GM10248 (cell line): ENCODE measurements at regions not wholly inside any gene's neighbourhood (a gene's known extent, or its start where the extent isn't known, plus 50 kb on each side); places are given as distances from the start of the nearest gene placed in this dataset.

Experiments used
- CTCF ChIA-PET: fragments of 300-600 bp; sonication (Branson Sonifier 250); formaldehyde crosslinking; extraction: SDS; loops from one replicate; lab custom pipeline; 2021; ENCODE audit warnings: antibody characterized with exemption; lab: Yijun Ruan, JAX
- POLR2A ChIA-PET: fragments of 350-650 bp; sonication (Branson Sonifier 250); formaldehyde crosslinking; extraction: SDS; loops from one replicate; lab custom pipeline; 2020; ENCODE audit warnings: antibody characterized with exemption; lab: Yijun Ruan, JAX
- DNase-seq: peaks from one replicate; pipeline ENCODE4 v3.0.0; 2012; ENCODE audit errors: extremely low spot score
- TF ChIP-seq, protein P1 (sequence below): IDR thresholded peaks from 2 replicates; pipeline ENCODE4 v1.5.1; 2012; ENCODE audit warnings: mild to moderate bottlenecking, low read depth; ENCODE audit errors: extremely low read depth, missing control alignments, control extremely low read depth

DNA sequence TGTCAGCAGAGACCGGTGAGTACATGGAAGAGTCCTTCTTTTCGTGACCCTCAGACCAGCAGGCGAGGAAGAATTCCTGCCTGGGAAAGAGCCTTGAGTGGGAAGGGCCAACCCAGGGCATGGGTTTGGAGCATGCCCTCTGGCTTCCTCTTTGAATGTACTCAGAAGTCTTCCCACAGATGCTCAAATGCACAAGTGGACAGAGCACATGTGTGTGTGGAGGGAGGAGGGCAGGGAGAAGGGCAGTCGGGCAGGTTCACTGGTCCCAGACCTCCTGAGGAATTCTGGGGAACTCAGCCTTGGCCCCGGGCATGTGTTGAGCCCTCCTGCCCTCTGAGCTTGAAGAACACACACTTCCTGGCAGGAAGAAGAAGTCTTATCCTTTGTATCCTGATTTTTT, 63.2 kb upstream of the HELT start:
- POLR2A ChIA-PET: no interaction called here
- TF ChIP-seq, protein P1, sequence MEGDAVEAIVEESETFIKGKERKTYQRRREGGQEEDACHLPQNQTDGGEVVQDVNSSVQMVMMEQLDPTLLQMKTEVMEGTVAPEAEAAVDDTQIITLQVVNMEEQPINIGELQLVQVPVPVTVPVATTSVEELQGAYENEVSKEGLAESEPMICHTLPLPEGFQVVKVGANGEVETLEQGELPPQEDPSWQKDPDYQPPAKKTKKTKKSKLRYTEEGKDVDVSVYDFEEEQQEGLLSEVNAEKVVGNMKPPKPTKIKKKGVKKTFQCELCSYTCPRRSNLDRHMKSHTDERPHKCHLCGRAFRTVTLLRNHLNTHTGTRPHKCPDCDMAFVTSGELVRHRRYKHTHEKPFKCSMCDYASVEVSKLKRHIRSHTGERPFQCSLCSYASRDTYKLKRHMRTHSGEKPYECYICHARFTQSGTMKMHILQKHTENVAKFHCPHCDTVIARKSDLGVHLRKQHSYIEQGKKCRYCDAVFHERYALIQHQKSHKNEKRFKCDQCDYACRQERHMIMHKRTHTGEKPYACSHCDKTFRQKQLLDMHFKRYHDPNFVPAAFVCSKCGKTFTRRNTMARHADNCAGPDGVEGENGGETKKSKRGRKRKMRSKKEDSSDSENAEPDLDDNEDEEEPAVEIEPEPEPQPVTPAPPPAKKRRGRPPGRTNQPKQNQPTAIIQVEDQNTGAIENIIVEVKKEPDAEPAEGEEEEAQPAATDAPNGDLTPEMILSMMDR: no peak
- CTCF ChIA-PET: no interaction called here
- DNase-seq: no peak

DNA sequence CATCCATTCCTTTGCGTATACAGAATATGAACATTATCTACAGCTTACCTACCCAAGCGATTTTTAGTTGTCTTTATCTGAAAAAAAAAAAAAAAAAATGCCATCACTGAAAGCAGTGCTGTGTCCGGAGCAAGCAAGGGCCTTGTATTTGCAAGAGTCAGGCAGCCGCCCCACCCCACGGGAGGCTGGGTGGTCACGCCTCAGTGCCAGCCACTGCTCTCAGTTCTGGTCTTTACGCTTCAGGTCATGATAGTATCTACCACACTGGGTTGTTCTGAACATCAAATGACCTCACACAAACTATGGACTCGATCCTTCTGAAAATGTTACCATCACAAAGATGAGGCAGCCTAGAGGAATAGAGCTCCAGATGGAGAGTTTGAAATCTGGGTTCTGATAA, 62.7 kb upstream of the HELT start:
- ChIA-PET CTCF (no interaction called here), POLR2A (no interaction called here)
- TF ChIP-seq, protein P1: no peak
- no peak for DNase-seq

DNA sequence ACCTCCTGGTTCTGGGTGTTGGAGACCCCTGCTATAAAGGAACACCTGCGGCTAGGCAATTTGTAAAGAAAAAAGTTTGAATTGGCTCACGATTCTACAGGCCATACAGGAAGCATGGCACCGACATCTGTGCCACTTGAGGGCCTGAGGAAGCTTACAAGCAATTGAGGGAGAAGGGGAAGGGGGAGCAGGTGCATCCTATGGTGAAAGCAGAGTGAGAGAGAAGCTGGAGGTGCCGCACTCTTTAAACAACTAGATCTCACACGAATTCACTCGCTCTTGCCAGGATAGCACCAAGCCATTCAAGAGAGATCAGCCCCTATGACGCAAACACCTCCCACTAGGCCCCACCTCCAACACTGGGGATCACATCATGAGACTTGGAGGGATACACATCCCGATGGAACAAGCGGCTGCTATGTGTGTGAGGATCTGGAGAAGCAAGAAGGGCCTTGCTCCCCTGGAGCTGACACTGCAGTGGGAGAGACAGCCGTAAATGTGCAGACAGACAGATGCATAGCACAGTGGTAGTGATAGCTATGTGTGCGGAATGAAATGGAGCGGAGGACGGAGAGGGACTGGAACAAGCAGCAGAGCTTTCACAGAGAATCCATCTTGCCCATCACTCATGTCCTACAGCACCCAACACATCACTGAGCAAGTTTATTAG, 60.7 kb upstream of the HELT start:
- POLR2A ChIA-PET: no interaction called here
- no peak for DNase-seq
- TF ChIP-seq, protein P1: no peak
- CTCF ChIA-PET: interaction anchor here (1.3 to 1.4 kb wide), 3 partner anchors 11 to 212 kb away, joined by 3 to 4 read pairs (median 3); no protein-coding TSS in a partner anchor

DNA sequence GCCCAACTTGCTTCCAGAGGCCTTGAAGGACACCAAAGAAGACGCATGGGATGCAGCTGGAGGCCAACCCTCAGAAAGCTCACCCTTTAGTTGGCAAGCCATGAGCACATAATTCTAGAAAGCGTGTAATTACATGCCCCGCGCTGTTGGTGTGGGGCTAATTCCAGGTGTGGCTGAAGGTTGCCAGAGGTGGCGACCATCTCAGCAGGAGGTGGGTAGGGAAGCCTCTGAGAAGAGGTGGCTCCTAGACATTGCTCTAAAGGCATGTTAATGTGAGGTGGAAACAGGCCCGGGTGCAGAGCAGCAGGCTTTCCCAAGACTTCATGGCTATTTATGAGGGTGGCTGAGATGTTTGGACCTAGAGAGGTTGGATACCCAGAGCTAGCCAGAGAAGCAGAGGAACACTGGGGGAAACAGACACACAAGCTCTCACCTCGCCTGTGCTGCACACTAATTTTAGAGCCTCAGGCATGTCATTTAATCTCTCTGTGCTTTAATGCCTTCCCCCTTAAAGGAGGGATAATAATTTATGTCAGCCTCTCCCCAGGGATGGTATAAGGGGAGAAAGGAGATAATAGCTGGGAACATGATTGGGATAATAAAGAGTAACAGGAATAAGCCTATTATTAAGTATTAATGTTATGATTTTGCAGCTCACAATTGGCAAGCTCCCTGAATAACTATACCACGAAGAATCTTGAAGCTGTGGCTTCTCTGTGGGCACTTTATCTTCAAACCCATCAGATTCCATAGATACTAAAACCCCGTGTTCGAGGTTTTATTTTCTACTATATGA, 60.0 kb upstream of the HELT start:
- no peak for DNase-seq
- ChIA-PET CTCF (interaction anchor here (1.3 to 1.4 kb wide), 3 partner anchors 12 to 213 kb away, joined by 3 to 4 read pairs (median 3); no protein-coding TSS in a partner anchor), POLR2A (no interaction called here)
- TF ChIP-seq, protein P1: no peak

DNA sequence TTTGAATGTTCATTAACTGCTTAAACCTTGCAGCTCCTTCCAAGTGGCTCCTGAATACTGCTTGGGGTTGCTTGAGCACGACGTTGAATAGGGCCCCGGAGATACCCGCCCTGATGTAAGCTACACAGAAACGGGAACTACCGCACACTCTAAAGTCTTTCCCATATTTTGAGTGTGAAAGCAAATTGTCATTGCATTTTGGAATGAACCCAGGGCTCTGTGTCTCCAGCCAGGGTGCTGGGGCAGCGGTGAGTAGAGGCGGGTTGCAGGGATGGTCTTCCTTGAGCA, 59.4 kb upstream of the HELT start:
- POLR2A ChIA-PET: no interaction called here
- TF ChIP-seq, protein P1: no peak
- no peak for DNase-seq
- CTCF ChIA-PET: interaction anchor here (1.3 to 1.4 kb wide), 2 partner anchors 13 to 22 kb away, joined by 3 read pairs; no protein-coding TSS in a partner anchor

DNA sequence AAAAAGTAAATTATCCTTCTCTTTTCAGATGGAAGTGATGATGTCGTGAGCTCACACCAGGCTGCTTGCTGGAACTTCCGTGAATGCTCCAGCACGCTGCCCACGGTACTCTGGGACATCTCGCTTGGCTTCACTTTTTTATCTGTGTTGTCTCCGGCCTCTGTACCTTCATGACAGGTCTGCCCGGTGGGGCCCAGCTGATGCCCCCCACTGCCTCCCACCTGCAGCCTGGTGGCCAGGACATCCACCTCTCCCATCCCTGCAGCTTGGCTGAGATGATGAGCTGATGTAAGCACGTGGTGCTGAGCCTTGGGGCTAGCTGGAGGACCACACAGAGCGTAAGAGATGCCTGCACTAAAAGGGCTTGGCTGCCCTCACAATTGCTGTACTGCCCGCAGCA, 59.0 kb upstream of the HELT start:
- ChIA-PET CTCF (interaction anchor here (1.2 to 1.4 kb wide), 2 partner anchors 11 to 23 kb away, joined by 3 read pairs; no protein-coding TSS in a partner anchor), POLR2A (no interaction called here)
- TF ChIP-seq, protein P1: no peak
- DNase-seq: no peak
